Body of pancreas (tissue), 4 donors: ENCODE measurements at regions not wholly inside any gene's neighbourhood (a gene's known extent, or its start where the extent isn't known, plus 50 kb on each side); places are given as distances from the start of the nearest gene placed in this dataset.

ENCODE experiments used
- ATAC-seq: fragments of 150-250 bp; one replicate; pipeline ENCODE4 v1.9.1; 2016
- DNase-seq, 4 donors: peaks; one replicate each; pipeline ENCODE4 v3.0.0-alpha.2; 2019
- H3K27ac ChIP-seq, 4 donors: fragments of 200-600 bp; sonication (generic); 1 replicate in 3 of 4; 2 replicates in 1 of 4; pipeline versions ENCODE4 v1.5.1 to v1.6.1; 2016 to 2019; ENCODE audit warnings: mild to moderate bottlenecking in 1 of 4, mixed read lengths in 1 of 4, moderate library complexity in 1 of 4
- H3K27me3 ChIP-seq, 2 donors: fragments of 200-600 bp; sonication (generic); one replicate each; pipeline ENCODE4 v1.6.0; 2016; ENCODE audit warnings: mild to moderate bottlenecking in 1 of 2
- H3K36me3 ChIP-seq, 2 donors: fragments of 200-600 bp; sonication (generic); replicated peaks in 1 of 2; 2 replicates each; pipeline ENCODE4 v1.5.1; 2016; ENCODE audit warnings: low read depth in 2 of 2; ENCODE audit not compliant: insufficient read depth in 1 of 2
- H3K4me1 ChIP-seq: fragments of 200-600 bp; sonication (generic); one replicate; pipeline ENCODE4 v1.6.0; 2016
- H3K4me3 ChIP-seq, 2 donors: fragments of 200-600 bp; sonication (generic); 1 replicate in 1 of 2; 2 replicates in 1 of 2; pipeline ENCODE4 v1.5.1; 2016 to 2019
- H3K9me3 ChIP-seq, 3 donors: fragments of 200-600 bp; sonication (generic); 1 replicate in 2 of 3; 2 replicates in 1 of 3; pipeline ENCODE4 v1.5.1; 2016
- CTCF ChIP-seq, 7 experiments: fragments of 450-650 bp in 4 of 7; fragments of 200-600 bp in 3 of 7; sonication (generic) in 3 of 7; IDR thresholded peaks; one replicate each; pipeline ENCODE4 v1.5.1; 2016 to 2019; ENCODE audit warnings: antibody characterized with exemption in 7 of 7
- POLR2A ChIP-seq, 3 donors: fragments of 450-650 bp; IDR thresholded peaks; one replicate each; pipeline ENCODE4 v1.6.1; 2016; ENCODE audit warnings: antibody characterized with exemption in 3 of 3, mild to moderate bottlenecking in 2 of 3
- WGBS, 2 donors: methylation state at CpG; one replicate each; pipeline ENCODE4 v1.1.5; 2017; 5-methylcytosine and 5-hydroxymethylcytosine counted together
- intact Hi-C: fragments of 100-400 bp; cut with DNase I; formaldehyde crosslinking; loops from one replicate; pipeline ENCODE4 v1.15.1; 2023

- no peak overlapping the region for H3K4me3 ChIP-seq
- H3K4me1 ChIP-seq = no peaks in the 10 kb centered on the region
- 45 to 66% methylated on average over 4 of the region's 4 CpGs for WGBS, 2 donors
- DNase-seq (no peak), ATAC-seq (no peak)
- TF ChIP-seq CTCF (IDR thresholded peaks at IDR 0.05) (no peak), POLR2A (IDR thresholded peaks at IDR 0.05) (no peak)
- H3K36me3 ChIP-seq = no peaks in the 10 kb centered on the region
- H3K27ac ChIP-seq = no peak overlapping the region
- intact Hi-C loops = no loop called here
- H3K27me3 ChIP-seq = no peaks in the 10 kb centered on the region
- no peaks in the 10 kb centered on the region for H3K9me3 ChIP-seq
These were observed 130.7 kb downstream of the ADAM29 start for GRCh38 chr4:175048906-175049305.

- Histone ChIP-seq H3K4me3 (no peak overlapping the region), H3K27ac (no peak overlapping the region), H3K27me3 (no peaks in the 10 kb centered on the region), H3K4me1 (no peaks in the 10 kb centered on the region), H3K36me3 (no peaks in the 10 kb centered on the region), H3K9me3 (no peaks in the 10 kb centered on the region)
- 16 to 26% methylated on average over 2 of the region's 2 CpGs for WGBS, 2 donors
- TF ChIP-seq POLR2A (IDR thresholded peaks at IDR 0.05) (no peak), CTCF (IDR thresholded peaks at IDR 0.05) (no peak)
- DNase-seq (no peak), ATAC-seq (no peak)
- intact Hi-C loops = no loop called here
These were observed 133.8 kb downstream of the ADAM29 start for GRCh38 chr4:175051974-175052373.

GRCh38 chr4:175054980-175055379 is 136.8 kb downstream of the ADAM29 start:
- DNase-seq = no peak
- WGBS, 2 donors = 43 to 44% methylated on average over 3 of the region's 3 CpGs

GRCh38 chr4:175062183-175062592 is 144.0 kb downstream of the ADAM29 start:
- H3K36me3 ChIP-seq = no peaks in the 10 kb centered on the region
- H3K27ac ChIP-seq = no peak overlapping the region
- no peak for ATAC-seq
- WGBS, 2 donors = 39 to 48% methylated on average over 2 to 3 of the region's 3 CpGs
- no peak overlapping the region for H3K4me3 ChIP-seq
- TF ChIP-seq POLR2A (IDR thresholded peaks at IDR 0.05) = no peak
- TF ChIP-seq CTCF (IDR thresholded peaks at IDR 0.05) = no peak
- no peaks in the 10 kb centered on the region for H3K9me3 ChIP-seq
- H3K27me3 ChIP-seq = no peaks in the 10 kb centered on the region
- intact Hi-C loops = no loop called here
- no peak for DNase-seq
- no peaks in the 10 kb centered on the region for H3K4me1 ChIP-seq

More at GRCh38 chr4:175054980-175055379, 136.8 kb downstream of the ADAM29 start:
- intact Hi-C loops = no loop called here
- Histone ChIP-seq H3K27me3 (no peaks in the 10 kb centered on the region), H3K4me1 (no peaks in the 10 kb centered on the region), H3K9me3 (no peaks in the 10 kb centered on the region), H3K27ac (no peak overlapping the region), H3K4me3 (no peak overlapping the region), H3K36me3 (no peaks in the 10 kb centered on the region)
- no peak for ATAC-seq
- TF ChIP-seq CTCF (IDR thresholded peaks at IDR 0.05) (no peak), POLR2A (IDR thresholded peaks at IDR 0.05) (no peak)

- Histone ChIP-seq H3K27me3 (no peaks in the 10 kb centered on the region), H3K36me3 (no peaks in the 10 kb centered on the region), H3K4me3 (no peak overlapping the region), H3K9me3 (no peaks in the 10 kb centered on the region), H3K27ac (no peak overlapping the region), H3K4me1 (no peaks in the 10 kb centered on the region)
- no peak for DNase-seq
- ATAC-seq = no peak
- TF ChIP-seq CTCF (IDR thresholded peaks at IDR 0.05) (no peak), POLR2A (IDR thresholded peaks at IDR 0.05) (no peak)
- intact Hi-C loops = no loop called here
These were observed 147.1 kb downstream of the ADAM29 start for GRCh38 chr4:175065228-175065627.
